ENCODE measurements at regions not wholly inside any gene's neighbourhood (a gene's known extent, or its start where the extent isn't known, plus 50 kb on each side); places are given as distances from the start of the nearest gene placed in this dataset.
"Not testable (repeated sequence)": the region's sequence is repeated elsewhere in the genome, so short reads cannot be mapped to it uniquely, and the experiment has no call there.

GRCh38 chr13:19056984-19057490 lies 124.6 kb downstream of the TUBA3C start:
- H3K27ac ChIP-seq = no peak overlapping the region
- no peak for DNase-seq (ENCODE audit: low spot score)
- H3K4me3 ChIP-seq = no peak overlapping the region
- no peak for TF ChIP-seq CTCF (IDR thresholded peaks at IDR 0.05)

GRCh38 chr13:19056355-19056880 lies 125.2 kb downstream of the TUBA3C start:
- no peak for TF ChIP-seq CTCF (IDR thresholded peaks at IDR 0.05)
- no peak overlapping the region for H3K4me3 ChIP-seq
- DNase-seq (ENCODE audit: low spot score) = no peak
- H3K27ac ChIP-seq = no peak overlapping the region

- no peak for DNase-seq (ENCODE audit: low spot score)
- H3K4me3 ChIP-seq = no peak overlapping the region
- H3K27ac ChIP-seq = no peak overlapping the region
- TF ChIP-seq CTCF (IDR thresholded peaks at IDR 0.05) = no peak
Measured at GRCh38 chr13:19055611-19056010, 126.0 kb downstream of the TUBA3C start.

GRCh38 chr13:19053561-19053960 lies 128.1 kb downstream of the TUBA3C start:
- H3K27ac ChIP-seq = no peak overlapping the region
- TF ChIP-seq CTCF (IDR thresholded peaks at IDR 0.05) = no peak

GRCh38 chr13:19052931-19053330 lies 128.7 kb downstream of the TUBA3C start:
- DNase-seq (ENCODE audit: low spot score) = no peak

More at GRCh38 chr13:19053561-19053960, 128.1 kb downstream of the TUBA3C start:
- H3K4me3 ChIP-seq = no peak overlapping the region
- DNase-seq (ENCODE audit: low spot score) = no peak

GRCh38 chr13:19052180-19052579 lies 129.4 kb downstream of the TUBA3C start:
- no peak for TF ChIP-seq CTCF (IDR thresholded peaks at IDR 0.05)
- no peak overlapping the region for H3K4me3 ChIP-seq

More at GRCh38 chr13:19052931-19053330, 128.7 kb downstream of the TUBA3C start:
- Histone ChIP-seq H3K27ac (no peak overlapping the region), H3K4me3 (no peak overlapping the region)
- no peak for TF ChIP-seq CTCF (IDR thresholded peaks at IDR 0.05)

GRCh38 chr13:19050901-19051300 lies 130.7 kb downstream of the TUBA3C start:
- no peak for TF ChIP-seq CTCF (IDR thresholded peaks at IDR 0.05)
- Histone ChIP-seq H3K4me3 (no peak overlapping the region), H3K27ac (no peak overlapping the region)
- DNase-seq (ENCODE audit: low spot score) = no peak

More at GRCh38 chr13:19052180-19052579, 129.4 kb downstream of the TUBA3C start:
- no peak overlapping the region for H3K27ac ChIP-seq
- no peak for DNase-seq (ENCODE audit: low spot score)

GRCh38 chr13:19049624-19050023 lies 132.0 kb downstream of the TUBA3C start:
- not testable (repeated sequence) for DNase-seq (ENCODE audit: low spot score); H3K4me3 ChIP-seq

More at GRCh38 chr13:19049624-19050023, 132.0 kb downstream of the TUBA3C start:
- not testable (repeated sequence) for H3K27ac ChIP-seq

Measured in coronary artery (tissue), 2 donors.